Prostate gland (tissue), 2 donors: ENCODE measurements at regions not wholly inside any gene's neighbourhood (a gene's known extent, or its start where the extent isn't known, plus 50 kb on each side); places are given as distances from the start of the nearest gene placed in this dataset.

Experiments used
- POLR2A ChIP-seq: fragments of 450-650 bp; IDR thresholded peaks from one replicate; pipeline ENCODE4 v1.6.1; 2016; ENCODE audit warnings: antibody characterized with exemption, mild to moderate bottlenecking
- TF ChIP-seq, protein P1 (sequence below), 4 experiments: fragments of 200-600 bp in 2 of 4; fragments of 450-650 bp in 2 of 4; sonication (generic) in 2 of 4; IDR thresholded peaks; 1 replicate in 3 of 4; 2 replicates in 1 of 4; pipeline ENCODE4 v1.5.1; 2016 to 2019; ENCODE audit warnings: antibody characterized with exemption in 4 of 4, mild to moderate bottlenecking in 2 of 4, moderate library complexity in 2 of 4

- no peak for TF ChIP-seq POLR2A
- TF ChIP-seq, protein P1, sequence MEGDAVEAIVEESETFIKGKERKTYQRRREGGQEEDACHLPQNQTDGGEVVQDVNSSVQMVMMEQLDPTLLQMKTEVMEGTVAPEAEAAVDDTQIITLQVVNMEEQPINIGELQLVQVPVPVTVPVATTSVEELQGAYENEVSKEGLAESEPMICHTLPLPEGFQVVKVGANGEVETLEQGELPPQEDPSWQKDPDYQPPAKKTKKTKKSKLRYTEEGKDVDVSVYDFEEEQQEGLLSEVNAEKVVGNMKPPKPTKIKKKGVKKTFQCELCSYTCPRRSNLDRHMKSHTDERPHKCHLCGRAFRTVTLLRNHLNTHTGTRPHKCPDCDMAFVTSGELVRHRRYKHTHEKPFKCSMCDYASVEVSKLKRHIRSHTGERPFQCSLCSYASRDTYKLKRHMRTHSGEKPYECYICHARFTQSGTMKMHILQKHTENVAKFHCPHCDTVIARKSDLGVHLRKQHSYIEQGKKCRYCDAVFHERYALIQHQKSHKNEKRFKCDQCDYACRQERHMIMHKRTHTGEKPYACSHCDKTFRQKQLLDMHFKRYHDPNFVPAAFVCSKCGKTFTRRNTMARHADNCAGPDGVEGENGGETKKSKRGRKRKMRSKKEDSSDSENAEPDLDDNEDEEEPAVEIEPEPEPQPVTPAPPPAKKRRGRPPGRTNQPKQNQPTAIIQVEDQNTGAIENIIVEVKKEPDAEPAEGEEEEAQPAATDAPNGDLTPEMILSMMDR (IDR thresholded peaks at IDR 0.05) = no peak
Observed at GRCh38 chr1:166395729-166396128, 228.9 kb upstream of the FAM78B start.
